ENCODE measurements at regions not wholly inside any gene's neighbourhood (a gene's known extent, or its start where the extent isn't known, plus 50 kb on each side); places are given as distances from the start of the nearest gene placed in this dataset.

DNA sequence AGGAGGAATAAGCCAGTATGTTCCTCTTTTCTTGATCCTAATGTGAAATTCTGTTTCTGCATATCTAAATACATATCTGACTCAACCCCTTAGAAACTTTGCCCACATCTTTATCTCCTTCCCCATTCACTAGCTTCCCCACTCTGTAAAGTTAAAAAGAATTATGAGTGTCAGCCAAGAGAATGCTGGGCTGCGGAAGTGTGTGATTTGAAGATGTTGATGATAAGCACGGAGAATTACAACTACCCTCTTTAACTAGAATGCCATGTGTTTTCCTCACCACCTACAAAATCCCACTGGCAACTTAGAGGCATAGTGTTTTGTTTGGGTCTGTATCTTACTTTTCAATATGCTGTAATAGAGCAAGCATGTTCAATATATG is 490.4 kb upstream of the FANCL start:
- no peak overlapping the region for H3K4me2 ChIP-seq (ENCODE audit: low read length)
- no peak overlapping the region for H3K4me3 ChIP-seq (ENCODE audit: low read length)
- H3F3A ChIP-seq (ENCODE audit: insufficient read depth, low read length, poor library complexity, severe bottlenecking) = no peaks in the 10 kb centered on the region
- no peak overlapping the region for H3K27ac ChIP-seq (ENCODE audit: low read length)
- H2AFZ ChIP-seq (ENCODE audit: low read depth, low read length) = no peak overlapping the region
- H3K9me2 ChIP-seq (ENCODE audit: insufficient read depth, low read length) = no peaks in the 10 kb centered on the region
- no peak overlapping the region for H3K9ac ChIP-seq (ENCODE audit: low read length)
- TF ChIP-seq SMC3 (conservative IDR thresholded peaks at IDR 0.05; ENCODE audit: poor library complexity) = no peak
- no peak for TF ChIP-seq EZH2 (IDR thresholded peaks at IDR 0.05; ENCODE audit: borderline replicate concordance, insufficient read depth, low read length, poor library complexity, severe bottlenecking)
- no peak for TF ChIP-seq MXI1 (conservative IDR thresholded peaks at IDR 0.05; ENCODE audit: poor library complexity, severe bottlenecking)
- TF ChIP-seq, protein P1, sequence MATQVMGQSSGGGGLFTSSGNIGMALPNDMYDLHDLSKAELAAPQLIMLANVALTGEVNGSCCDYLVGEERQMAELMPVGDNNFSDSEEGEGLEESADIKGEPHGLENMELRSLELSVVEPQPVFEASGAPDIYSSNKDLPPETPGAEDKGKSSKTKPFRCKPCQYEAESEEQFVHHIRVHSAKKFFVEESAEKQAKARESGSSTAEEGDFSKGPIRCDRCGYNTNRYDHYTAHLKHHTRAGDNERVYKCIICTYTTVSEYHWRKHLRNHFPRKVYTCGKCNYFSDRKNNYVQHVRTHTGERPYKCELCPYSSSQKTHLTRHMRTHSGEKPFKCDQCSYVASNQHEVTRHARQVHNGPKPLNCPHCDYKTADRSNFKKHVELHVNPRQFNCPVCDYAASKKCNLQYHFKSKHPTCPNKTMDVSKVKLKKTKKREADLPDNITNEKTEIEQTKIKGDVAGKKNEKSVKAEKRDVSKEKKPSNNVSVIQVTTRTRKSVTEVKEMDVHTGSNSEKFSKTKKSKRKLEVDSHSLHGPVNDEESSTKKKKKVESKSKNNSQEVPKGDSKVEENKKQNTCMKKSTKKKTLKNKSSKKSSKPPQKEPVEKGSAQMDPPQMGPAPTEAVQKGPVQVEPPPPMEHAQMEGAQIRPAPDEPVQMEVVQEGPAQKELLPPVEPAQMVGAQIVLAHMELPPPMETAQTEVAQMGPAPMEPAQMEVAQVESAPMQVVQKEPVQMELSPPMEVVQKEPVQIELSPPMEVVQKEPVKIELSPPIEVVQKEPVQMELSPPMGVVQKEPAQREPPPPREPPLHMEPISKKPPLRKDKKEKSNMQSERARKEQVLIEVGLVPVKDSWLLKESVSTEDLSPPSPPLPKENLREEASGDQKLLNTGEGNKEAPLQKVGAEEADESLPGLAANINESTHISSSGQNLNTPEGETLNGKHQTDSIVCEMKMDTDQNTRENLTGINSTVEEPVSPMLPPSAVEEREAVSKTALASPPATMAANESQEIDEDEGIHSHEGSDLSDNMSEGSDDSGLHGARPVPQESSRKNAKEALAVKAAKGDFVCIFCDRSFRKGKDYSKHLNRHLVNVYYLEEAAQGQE (IDR thresholded peaks at IDR 0.05; ENCODE audit: borderline replicate concordance) = no peak
- no peak for TF ChIP-seq TAF1 (IDR thresholded peaks at IDR 0.05; ENCODE audit: low read depth)
- TF ChIP-seq RAD21 (conservative IDR thresholded peaks at IDR 0.05) = no peak
- no peak for TF ChIP-seq EP300 (conservative IDR thresholded peaks at IDR 0.05; ENCODE audit: poor library complexity, severe bottlenecking)
- TF ChIP-seq, protein P2, sequence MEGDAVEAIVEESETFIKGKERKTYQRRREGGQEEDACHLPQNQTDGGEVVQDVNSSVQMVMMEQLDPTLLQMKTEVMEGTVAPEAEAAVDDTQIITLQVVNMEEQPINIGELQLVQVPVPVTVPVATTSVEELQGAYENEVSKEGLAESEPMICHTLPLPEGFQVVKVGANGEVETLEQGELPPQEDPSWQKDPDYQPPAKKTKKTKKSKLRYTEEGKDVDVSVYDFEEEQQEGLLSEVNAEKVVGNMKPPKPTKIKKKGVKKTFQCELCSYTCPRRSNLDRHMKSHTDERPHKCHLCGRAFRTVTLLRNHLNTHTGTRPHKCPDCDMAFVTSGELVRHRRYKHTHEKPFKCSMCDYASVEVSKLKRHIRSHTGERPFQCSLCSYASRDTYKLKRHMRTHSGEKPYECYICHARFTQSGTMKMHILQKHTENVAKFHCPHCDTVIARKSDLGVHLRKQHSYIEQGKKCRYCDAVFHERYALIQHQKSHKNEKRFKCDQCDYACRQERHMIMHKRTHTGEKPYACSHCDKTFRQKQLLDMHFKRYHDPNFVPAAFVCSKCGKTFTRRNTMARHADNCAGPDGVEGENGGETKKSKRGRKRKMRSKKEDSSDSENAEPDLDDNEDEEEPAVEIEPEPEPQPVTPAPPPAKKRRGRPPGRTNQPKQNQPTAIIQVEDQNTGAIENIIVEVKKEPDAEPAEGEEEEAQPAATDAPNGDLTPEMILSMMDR (IDR thresholded peaks at IDR 0.05; ENCODE audit: poor library complexity, severe bottlenecking) = no peak
- no peak for TF ChIP-seq POLR2AphosphoS5 (IDR thresholded peaks at IDR 0.05)
- no peaks in the 10 kb centered on the region for H3K9me3 ChIP-seq (ENCODE audit: low read length)
- H3K79me2 ChIP-seq (replicated peaks; ENCODE audit: insufficient read depth, low read length) = no peaks in the 10 kb centered on the region
- H4K20me1 ChIP-seq (ENCODE audit: insufficient read depth) = no peaks in the 10 kb centered on the region
- no peaks in the 10 kb centered on the region for H3K27me3 ChIP-seq (ENCODE audit: insufficient read depth, low read depth, low read length)
- no peaks in the 10 kb centered on the region for H3K36me3 ChIP-seq (ENCODE audit: insufficient read depth, low read length)

DNA sequence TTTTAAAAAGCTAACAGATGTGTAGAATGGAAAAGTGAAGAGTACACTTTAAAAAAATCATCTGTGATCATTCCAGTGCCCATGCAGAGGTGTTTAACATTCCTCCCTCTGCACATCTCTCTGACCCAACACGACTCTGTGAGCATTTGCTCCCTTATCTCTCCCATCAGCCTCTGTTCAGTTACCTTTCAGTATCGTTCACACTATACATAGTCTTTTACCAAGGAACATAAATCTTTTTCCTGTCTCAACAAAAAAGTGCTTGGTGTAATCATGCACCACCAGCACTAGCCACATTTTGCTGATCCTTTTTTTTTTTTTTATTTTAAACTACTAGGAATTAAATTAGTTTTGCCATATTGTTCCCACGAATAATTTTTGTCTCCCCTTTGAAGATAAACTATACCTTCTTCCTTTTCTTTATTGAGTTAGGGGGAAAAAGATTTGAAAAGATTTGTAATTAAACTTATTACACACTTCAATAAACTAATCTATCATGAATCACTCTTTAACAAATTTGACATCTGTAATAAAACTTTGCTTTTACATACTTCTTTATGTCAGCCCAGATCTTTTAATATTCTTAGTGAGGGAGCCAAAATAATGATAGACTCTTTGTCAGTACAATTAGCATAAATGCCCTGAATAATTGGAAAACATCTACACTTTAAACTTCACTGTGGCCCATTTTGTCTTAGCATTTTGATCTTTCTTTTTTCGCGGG is 489.8 kb upstream of the FANCL start:
- Histone ChIP-seq H3K9ac (ENCODE audit: low read length) (no peak overlapping the region), H3K9me2 (ENCODE audit: insufficient read depth, low read length) (no peaks in the 10 kb centered on the region), H2AFZ (ENCODE audit: low read depth, low read length) (no peak overlapping the region), H4K20me1 (ENCODE audit: insufficient read depth) (no peaks in the 10 kb centered on the region), H3K36me3 (ENCODE audit: insufficient read depth, low read length) (no peaks in the 10 kb centered on the region), H3K79me2 (replicated peaks; ENCODE audit: insufficient read depth, low read length) (no peaks in the 10 kb centered on the region), H3F3A (ENCODE audit: insufficient read depth, low read length, poor library complexity, severe bottlenecking) (no peaks in the 10 kb centered on the region), H3K27me3 (ENCODE audit: insufficient read depth, low read depth, low read length) (no peaks in the 10 kb centered on the region), H3K9me3 (ENCODE audit: low read length) (no peaks in the 10 kb centered on the region), H3K4me2 (ENCODE audit: low read length) (no peak overlapping the region), H3K27ac (ENCODE audit: low read length) (no peak overlapping the region), H3K4me3 (ENCODE audit: low read length) (no peak overlapping the region)
- TF ChIP-seq RAD21 (conservative IDR thresholded peaks at IDR 0.05) (no peak), MXI1 (conservative IDR thresholded peaks at IDR 0.05; ENCODE audit: poor library complexity, severe bottlenecking) (no peak), POLR2AphosphoS5 (IDR thresholded peaks at IDR 0.05) (no peak), EP300 (conservative IDR thresholded peaks at IDR 0.05; ENCODE audit: poor library complexity, severe bottlenecking) (no peak), TAF1 (IDR thresholded peaks at IDR 0.05; ENCODE audit: low read depth) (no peak), SMC3 (conservative IDR thresholded peaks at IDR 0.05; ENCODE audit: poor library complexity) (no peak), EZH2 (IDR thresholded peaks at IDR 0.05; ENCODE audit: borderline replicate concordance, insufficient read depth, low read length, poor library complexity, severe bottlenecking) (no peak)
- TF ChIP-seq, protein P1 (IDR thresholded peaks at IDR 0.05; ENCODE audit: borderline replicate concordance) = no peak
- TF ChIP-seq, protein P2 (IDR thresholded peaks at IDR 0.05; ENCODE audit: poor library complexity, severe bottlenecking) = no peak
